Epithelial cell of proximal tubule (primary cell): ENCODE measurements at regions not wholly inside any gene's neighbourhood (a gene's known extent, or its start where the extent isn't known, plus 50 kb on each side); places are given as distances from the start of the nearest gene placed in this dataset.

Source experiments
- DNase-seq: peaks from one replicate; pipeline ENCODE4 v3.0.0-alpha.2; 2011; ENCODE audit warnings: low read depth
- H3K4me3 ChIP-seq: 2 replicates; pipeline ENCODE4 v1.5.1; 2011; ENCODE audit warnings: low read depth, mild to moderate bottlenecking, low read length
- CTCF ChIP-seq: conservative IDR thresholded peaks from 2 replicates; pipeline ENCODE4 v1.5.1; 2012; ENCODE audit warnings: low read depth, mild to moderate bottlenecking, low read length

- no peak for DNase-seq
- TF ChIP-seq CTCF: no peak
Measured at GRCh38 chr5:164356790-164357189, 851.4 kb downstream of the MAT2B start.

GRCh38 chr5:164357395-164358033 lies 852.1 kb downstream of the MAT2B start:
- no peak for DNase-seq
- no peak for TF ChIP-seq CTCF
- no peak overlapping the region for H3K4me3 ChIP-seq

More at GRCh38 chr5:164356790-164357189, 851.4 kb downstream of the MAT2B start:
- no peak overlapping the region for H3K4me3 ChIP-seq

- H3K4me3 ChIP-seq: no peak overlapping the region
- no peak for TF ChIP-seq CTCF
- DNase-seq: no peak
Measured at GRCh38 chr5:164358531-164359259, 853.3 kb downstream of the MAT2B start.

GRCh38 chr5:164359260-164360255 lies 854.1 kb downstream of the MAT2B start:
- H3K4me3 ChIP-seq: no peak overlapping the region
- DNase-seq: no peak
- TF ChIP-seq CTCF: no peak

- DNase-seq: no peak
- TF ChIP-seq CTCF: no peak
- no peak overlapping the region for H3K4me3 ChIP-seq
Measured at GRCh38 chr5:164360589-164360988, 855.2 kb downstream of the MAT2B start.

GRCh38 chr5:164361986-164362385 lies 856.6 kb downstream of the MAT2B start:
- no peak for DNase-seq
- no peak for TF ChIP-seq CTCF
- no peak overlapping the region for H3K4me3 ChIP-seq
